ENCODE measurements at regions not wholly inside any gene's neighbourhood (a gene's known extent, or its start where the extent isn't known, plus 50 kb on each side); places are given as distances from the start of the nearest gene placed in this dataset.

DNA sequence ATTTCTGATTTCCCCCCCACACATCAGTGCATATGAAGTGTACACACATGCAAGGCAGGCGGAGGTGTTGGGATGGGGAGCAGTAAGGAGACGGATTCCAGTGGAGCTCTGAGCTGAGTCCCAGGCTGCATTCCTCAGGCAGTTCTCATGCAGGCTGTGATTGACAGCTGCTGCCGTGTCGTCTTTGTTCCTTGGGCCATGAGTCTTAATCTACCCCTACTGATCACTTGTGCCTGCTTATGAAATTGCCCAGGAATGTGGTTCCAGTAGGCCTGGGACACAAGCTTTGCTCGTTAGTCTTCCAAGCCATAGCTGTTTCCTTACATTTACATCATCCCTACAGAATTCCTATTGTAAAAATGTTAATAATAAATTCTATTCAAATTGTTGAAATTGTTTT is 1241.9 kb downstream of the UQCRFS1 start:
- no peaks in the 10 kb centered on the region for H3K27me3 ChIP-seq
- intact Hi-C loops (cut with DNase I) = loop anchor here (5.0 kb wide), 1 partner anchor 351 kb away; no protein-coding TSS in a partner anchor
- no peak overlapping the region for H3K4me3 ChIP-seq
- DNase-seq = no peak
- WGBS, 2 donors = 66 to 79% methylated on average over 5 of the region's 5 CpGs
- ATAC-seq = no peak
- no peak for TF ChIP-seq CTCF (IDR thresholded peaks at IDR 0.05)
- H3K27ac ChIP-seq = no peak overlapping the region
- no peaks in the 10 kb centered on the region for H3K9me3 ChIP-seq
- no peaks in the 10 kb centered on the region for H3K4me1 ChIP-seq
- H3K36me3 ChIP-seq (replicated peaks in 1 of 2; ENCODE audit: insufficient read depth in 1 of 2, low read depth in 2 of 2) = no peaks in the 10 kb centered on the region

GRCh38 chr19:27966390-27966816 is 1246.5 kb downstream of the UQCRFS1 start:
- no peak for TF ChIP-seq POLR2A (IDR thresholded peaks at IDR 0.05)
- peak; percentile 21 to 55 (median 53) for TF ChIP-seq CTCF (IDR thresholded peaks at IDR 0.05)
- peaks cover 9% of the 10 kb centered on the region for H3K4me1 ChIP-seq
- no peaks in the 10 kb centered on the region for H3K9me3 ChIP-seq
- H3K27me3 ChIP-seq = no peaks in the 10 kb centered on the region
- WGBS, 2 donors = 6% methylated on average over 2 of the region's 2 CpGs
- H3K4me3 ChIP-seq = no peak overlapping the region
- DNase-seq = no peak
- ATAC-seq = no peak
- H3K36me3 ChIP-seq (replicated peaks in 1 of 2; ENCODE audit: insufficient read depth in 1 of 2, low read depth in 2 of 2) = no peaks in the 10 kb centered on the region
- no peak overlapping the region for H3K27ac ChIP-seq
- intact Hi-C loops (cut with DNase I) = no loop called here

GRCh38 chr19:27964185-27964584 is 1248.8 kb downstream of the UQCRFS1 start:
- H3K4me1 ChIP-seq = peaks cover 9% of the 10 kb centered on the region
- DNase-seq (no peak), ATAC-seq (no peak)
- no peak overlapping the region for H3K4me3 ChIP-seq
- H3K27ac ChIP-seq = no peak overlapping the region
- H3K27me3 ChIP-seq = no peaks in the 10 kb centered on the region
- intact Hi-C loops (cut with DNase I) = no loop called here
- TF ChIP-seq CTCF (IDR thresholded peaks at IDR 0.05) (no peak), POLR2A (IDR thresholded peaks at IDR 0.05) (no peak)
- H3K36me3 ChIP-seq (replicated peaks in 1 of 2; ENCODE audit: insufficient read depth in 1 of 2, low read depth in 2 of 2) = no peaks in the 10 kb centered on the region
- no peaks in the 10 kb centered on the region for H3K9me3 ChIP-seq

- H3K27me3 ChIP-seq = no peaks in the 10 kb centered on the region
- H3K4me1 ChIP-seq = peaks cover 9% of the 10 kb centered on the region
- no peak for TF ChIP-seq CTCF (IDR thresholded peaks at IDR 0.05)
- TF ChIP-seq POLR2A (IDR thresholded peaks at IDR 0.05) = no peak
- no peak for ATAC-seq
- H3K36me3 ChIP-seq (replicated peaks in 1 of 2; ENCODE audit: insufficient read depth in 1 of 2, low read depth in 2 of 2) = no peaks in the 10 kb centered on the region
- H3K27ac ChIP-seq = no peak overlapping the region
- H3K4me3 ChIP-seq = no peak overlapping the region
- DNase-seq = no peak
- intact Hi-C loops (cut with DNase I) = no loop called here
- 57 to 64% methylated on average over 3 of the region's 3 CpGs for WGBS, 2 donors
- no peaks in the 10 kb centered on the region for H3K9me3 ChIP-seq
Observed at GRCh38 chr19:27962264-27962663, 1250.7 kb downstream of the UQCRFS1 start.
